Activated CD4-positive, alpha-beta T cell treated with anti-CD3 and anti-CD28 coated beads for 36 hours (primary cell): ENCODE measurements at regions not wholly inside any gene's neighbourhood (a gene's known extent, or its start where the extent isn't known, plus 50 kb on each side); places are given as distances from the start of the nearest gene placed in this dataset.

ENCODE experiments used
- ATAC-seq: fragments of 200-7000 bp; cut with Tn5 transposase; one replicate; pipeline ENCODE4 v1.10.0; 2021; ENCODE audit warnings: mild to moderate bottlenecking, moderate library complexity
- CTCF ChIA-PET: fragments of 350-600 bp; sonication (Branson Sonifier 250); formaldehyde crosslinking; loops from one replicate; lab custom pipeline; 2021; ENCODE audit warnings: antibody characterized with exemption; lab: Charles Lee
- POLR2A ChIA-PET: fragments of 350-600 bp; sonication (Branson Sonifier 250); formaldehyde crosslinking; loops from one replicate; lab custom pipeline; 2021; ENCODE audit warnings: antibody characterized with exemption, inconsistent platforms; lab: Charles Lee
- DNase-seq: peaks from one replicate; pipeline ENCODE4 v3.0.0-alpha.2; 2020
- H3K27ac Mint-ChIP-seq: one replicate; pipeline ENCODE4 v1.8.0; 2021; ENCODE audit warnings: mixed read lengths
- H3K27me3 Mint-ChIP-seq: one replicate; pipeline ENCODE4 v1.8.0; 2021; ENCODE audit warnings: mixed read lengths
- H3K36me3 Mint-ChIP-seq: one replicate; pipeline ENCODE4 v1.8.0; 2021; ENCODE audit warnings: low read depth, mixed read lengths
- H3K4me1 Mint-ChIP-seq: one replicate; pipeline ENCODE4 v1.8.0; 2021; ENCODE audit warnings: mixed read lengths
- H3K4me3 Mint-ChIP-seq: one replicate; pipeline ENCODE4 v1.8.0; 2021; ENCODE audit warnings: mild to moderate bottlenecking, moderate library complexity, mixed read lengths
- H3K9me3 Mint-ChIP-seq: one replicate; pipeline ENCODE4 v1.8.0; 2021; ENCODE audit warnings: low read depth, mixed read lengths
- intact Hi-C, 2 experiments: fragments of 100-400 bp; cut with DNase I in 1 of 2; cut with micrococcal nuclease in 1 of 2; formaldehyde crosslinking; loops; one replicate each; pipeline versions ENCODE4 v1.14.2 to v1.15.1; 2022 to 2024; cut with DNase I, micrococcal nuclease

GRCh38 chrX:40484408-40485091 is 96.2 kb upstream of the ATP6AP2 start:
- Mint-ChIP-seq H3K9me3 (peaks cover 4% of the 10 kb centered on the region), H3K36me3 (no peaks in the 10 kb centered on the region), H3K4me3 (no peak overlapping the region), H3K27ac (no peak overlapping the region), H3K27me3 (no peaks in the 10 kb centered on the region), H3K4me1 (peaks cover 4% of the 10 kb centered on the region)
- CTCF ChIA-PET, result no interaction called here
- intact Hi-C loops, result no loop called here
- POLR2A ChIA-PET, result no interaction called here
- ATAC-seq (no peak), DNase-seq (no peak)

GRCh38 chrX:40483502-40483901 is 97.3 kb upstream of the ATP6AP2 start:
- DNase-seq, result no peak
- ATAC-seq, result peak; percentile 53
- ChIA-PET POLR2A (no interaction called here), CTCF (no interaction called here)
- Mint-ChIP-seq H3K4me1 (peaks cover 4% of the 10 kb centered on the region), H3K9me3 (peaks cover 4% of the 10 kb centered on the region), H3K36me3 (no peaks in the 10 kb centered on the region), H3K27me3 (no peaks in the 10 kb centered on the region), H3K27ac (no peak overlapping the region), H3K4me3 (no peak overlapping the region)
- intact Hi-C loops, result no loop called here

- peaks cover 6% of the 10 kb centered on the region for H3K4me1 Mint-ChIP-seq
- ATAC-seq (no peak), DNase-seq (no peak)
- H3K36me3 Mint-ChIP-seq, result no peaks in the 10 kb centered on the region
- intact Hi-C loops, result no loop called here
- H3K9me3 Mint-ChIP-seq, result no peaks in the 10 kb centered on the region
- ChIA-PET CTCF (no interaction called here), POLR2A (no interaction called here)
- H3K4me3 Mint-ChIP-seq, result no peak overlapping the region
- H3K27ac Mint-ChIP-seq, result no peak overlapping the region
- no peaks in the 10 kb centered on the region for H3K27me3 Mint-ChIP-seq
These were observed 100.9 kb upstream of the ATP6AP2 start for GRCh38 chrX:40479777-40480318.

- intact Hi-C loops, result no loop called here
- DNase-seq (no peak), ATAC-seq (no peak)
- peaks cover 7% of the 10 kb centered on the region for H3K4me1 Mint-ChIP-seq
- no peaks in the 10 kb centered on the region for H3K27me3 Mint-ChIP-seq
- ChIA-PET POLR2A (no interaction called here), CTCF (interaction anchor here (1.1 kb wide), 1 partner anchor 10 kb away, joined by 3 read pairs; no protein-coding TSS in a partner anchor)
- H3K27ac Mint-ChIP-seq, result no peak overlapping the region
- no peaks in the 10 kb centered on the region for H3K9me3 Mint-ChIP-seq
- H3K4me3 Mint-ChIP-seq, result no peak overlapping the region
- no peaks in the 10 kb centered on the region for H3K36me3 Mint-ChIP-seq
These were observed 102.2 kb upstream of the ATP6AP2 start for GRCh38 chrX:40478474-40479065.

- peaks cover 2% of the 10 kb centered on the region for H3K27me3 Mint-ChIP-seq
- ATAC-seq (no peak), DNase-seq (no peak)
- no peak overlapping the region for H3K27ac Mint-ChIP-seq
- intact Hi-C loops, result no loop called here
- ChIA-PET POLR2A (no interaction called here), CTCF (interaction anchor here (0.8 kb wide), 2 partner anchors 10 to 150 kb away, joined by 3 to 5 read pairs; no protein-coding TSS in a partner anchor)
- no peak overlapping the region for H3K4me3 Mint-ChIP-seq
- H3K9me3 Mint-ChIP-seq, result no peaks in the 10 kb centered on the region
- H3K4me1 Mint-ChIP-seq, result peaks cover 20% of the 10 kb centered on the region
- no peaks in the 10 kb centered on the region for H3K36me3 Mint-ChIP-seq
These were observed 103.8 kb upstream of the ATP6AP2 start for GRCh38 chrX:40476958-40477357.

- no peak overlapping the region for H3K27ac Mint-ChIP-seq
- ChIA-PET CTCF (interaction anchor here (0.8 kb wide), 1 partner anchor 1076 kb away, joined by 3 read pairs; no protein-coding TSS in a partner anchor), POLR2A (no interaction called here)
- H3K36me3 Mint-ChIP-seq, result no peaks in the 10 kb centered on the region
- ATAC-seq, result no peak
- H3K9me3 Mint-ChIP-seq, result no peaks in the 10 kb centered on the region
- peaks cover 2% of the 10 kb centered on the region for H3K27me3 Mint-ChIP-seq
- no peak for DNase-seq
- intact Hi-C loops, result no loop called here
- H3K4me3 Mint-ChIP-seq, result no peak overlapping the region
- H3K4me1 Mint-ChIP-seq, result peaks cover 24% of the 10 kb centered on the region
These were observed 106.1 kb upstream of the ATP6AP2 start for GRCh38 chrX:40474645-40475044.

GRCh38 chrX:40474205-40474626 is 106.6 kb upstream of the ATP6AP2 start:
- ATAC-seq (no peak), DNase-seq (no peak)
- H3K4me1 Mint-ChIP-seq, result peaks cover 24% of the 10 kb centered on the region
- peaks cover 2% of the 10 kb centered on the region for H3K27me3 Mint-ChIP-seq
- CTCF ChIA-PET, result no interaction called here
- no peak overlapping the region for H3K27ac Mint-ChIP-seq
- H3K9me3 Mint-ChIP-seq, result no peaks in the 10 kb centered on the region
- H3K4me3 Mint-ChIP-seq, result no peak overlapping the region
- intact Hi-C loops, result no loop called here
- no peaks in the 10 kb centered on the region for H3K36me3 Mint-ChIP-seq
- POLR2A ChIA-PET, result no interaction called here

- ATAC-seq, result no peak
- H3K4me1 Mint-ChIP-seq, result peaks cover 26% of the 10 kb centered on the region
- intact Hi-C loops, result no loop called here
- no peak overlapping the region for H3K4me3 Mint-ChIP-seq
- H3K27me3 Mint-ChIP-seq, result peaks cover 2% of the 10 kb centered on the region
- POLR2A ChIA-PET, result no interaction called here
- CTCF ChIA-PET, result no interaction called here
- peak; percentile 7 for DNase-seq
- no peaks in the 10 kb centered on the region for H3K9me3 Mint-ChIP-seq
- no peaks in the 10 kb centered on the region for H3K36me3 Mint-ChIP-seq
- H3K27ac Mint-ChIP-seq, result no peak overlapping the region
These were observed 107.1 kb upstream of the ATP6AP2 start for GRCh38 chrX:40473460-40474204.

GRCh38 chrX:40471965-40472648 is 108.7 kb upstream of the ATP6AP2 start:
- ChIA-PET POLR2A (no interaction called here), CTCF (no interaction called here)
- ATAC-seq (peak; percentile 36), DNase-seq (peak; percentile 48)
- intact Hi-C loops, result no loop called here
- H3K36me3 Mint-ChIP-seq, result no peaks in the 10 kb centered on the region
- H3K4me3 Mint-ChIP-seq, result peak overlapping the region; percentile 50
- peaks cover 34% of the 10 kb centered on the region for H3K4me1 Mint-ChIP-seq
- peaks cover 2% of the 10 kb centered on the region for H3K27me3 Mint-ChIP-seq
- H3K9me3 Mint-ChIP-seq, result no peaks in the 10 kb centered on the region
- peak overlapping the region; percentile 83 for H3K27ac Mint-ChIP-seq

GRCh38 chrX:40470830-40471429 is 109.8 kb upstream of the ATP6AP2 start:
- POLR2A ChIA-PET, result no interaction called here
- DNase-seq, result no peak
- no peak overlapping the region for H3K4me3 Mint-ChIP-seq
- no peak for ATAC-seq
- no peaks in the 10 kb centered on the region for H3K9me3 Mint-ChIP-seq
- no peak overlapping the region for H3K27ac Mint-ChIP-seq
- H3K4me1 Mint-ChIP-seq, result peaks cover 36% of the 10 kb centered on the region
- intact Hi-C loops, result no loop called here
- CTCF ChIA-PET, result interaction anchor here (0.6 kb wide), 1 partner anchor 676 kb away, joined by 3 read pairs; no protein-coding TSS in a partner anchor
- peaks cover 2% of the 10 kb centered on the region for H3K27me3 Mint-ChIP-seq
- no peaks in the 10 kb centered on the region for H3K36me3 Mint-ChIP-seq

- Mint-ChIP-seq H3K4me1 (peaks cover 44% of the 10 kb centered on the region), H3K9me3 (no peaks in the 10 kb centered on the region), H3K4me3 (no peak overlapping the region), H3K27me3 (peaks cover 2% of the 10 kb centered on the region), H3K27ac (no peak overlapping the region), H3K36me3 (no peaks in the 10 kb centered on the region)
- ChIA-PET CTCF (interaction anchor here (1.0 kb wide), 1 partner anchor 9 kb away, joined by 3 read pairs; no protein-coding TSS in a partner anchor), POLR2A (no interaction called here)
- DNase-seq, result no peak
- no peak for ATAC-seq
- intact Hi-C loops, result loop anchor here in 1 of 2 experiments (10.0 kb wide), 1 partner anchor 655 kb away; no protein-coding TSS in a partner anchor
These were observed 111.5 kb upstream of the ATP6AP2 start for GRCh38 chrX:40469316-40469715.
